ENCODE measurements at regions not wholly inside any gene's neighbourhood (a gene's known extent, or its start where the extent isn't known, plus 50 kb on each side); places are given as distances from the start of the nearest gene placed in this dataset.

DNA sequence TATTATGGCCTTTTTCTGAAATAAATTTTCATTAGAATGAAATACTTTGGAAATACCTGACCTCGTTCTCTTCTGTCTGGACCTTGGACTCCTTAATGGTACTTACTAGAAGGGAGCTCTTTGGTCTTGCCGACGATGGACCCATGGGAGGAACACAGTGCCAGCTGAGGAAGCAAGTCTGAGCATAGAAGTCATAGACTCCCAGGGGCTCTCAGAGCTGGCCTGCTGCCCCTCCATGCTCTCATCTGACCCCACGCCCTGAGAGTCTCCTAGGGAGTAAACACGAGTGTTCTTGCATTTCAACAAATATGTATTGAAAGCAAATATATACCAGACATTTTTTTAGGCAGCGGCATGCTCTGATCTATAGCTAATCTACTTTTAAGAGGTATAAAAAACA lies 87.8 kb downstream of the PLEKHG1 start:
- no peak for TF ChIP-seq POLR2A (IDR thresholded peaks at IDR 0.05)
- TF ChIP-seq POLR2AphosphoS5 (IDR thresholded peaks at IDR 0.05) = no peak
- TF ChIP-seq, protein P1, sequence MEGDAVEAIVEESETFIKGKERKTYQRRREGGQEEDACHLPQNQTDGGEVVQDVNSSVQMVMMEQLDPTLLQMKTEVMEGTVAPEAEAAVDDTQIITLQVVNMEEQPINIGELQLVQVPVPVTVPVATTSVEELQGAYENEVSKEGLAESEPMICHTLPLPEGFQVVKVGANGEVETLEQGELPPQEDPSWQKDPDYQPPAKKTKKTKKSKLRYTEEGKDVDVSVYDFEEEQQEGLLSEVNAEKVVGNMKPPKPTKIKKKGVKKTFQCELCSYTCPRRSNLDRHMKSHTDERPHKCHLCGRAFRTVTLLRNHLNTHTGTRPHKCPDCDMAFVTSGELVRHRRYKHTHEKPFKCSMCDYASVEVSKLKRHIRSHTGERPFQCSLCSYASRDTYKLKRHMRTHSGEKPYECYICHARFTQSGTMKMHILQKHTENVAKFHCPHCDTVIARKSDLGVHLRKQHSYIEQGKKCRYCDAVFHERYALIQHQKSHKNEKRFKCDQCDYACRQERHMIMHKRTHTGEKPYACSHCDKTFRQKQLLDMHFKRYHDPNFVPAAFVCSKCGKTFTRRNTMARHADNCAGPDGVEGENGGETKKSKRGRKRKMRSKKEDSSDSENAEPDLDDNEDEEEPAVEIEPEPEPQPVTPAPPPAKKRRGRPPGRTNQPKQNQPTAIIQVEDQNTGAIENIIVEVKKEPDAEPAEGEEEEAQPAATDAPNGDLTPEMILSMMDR (IDR thresholded peaks at IDR 0.05) = no peak
- no peaks in the 10 kb centered on the region for H3K9me3 ChIP-seq
- intact Hi-C loops (cut with DNase I) = no loop called here
- no peaks in the 10 kb centered on the region for H3K27me3 ChIP-seq (replicated peaks; ENCODE audit: insufficient read depth)
- H3K4me3 ChIP-seq = no peak overlapping the region
- no peak overlapping the region for H3K27ac ChIP-seq
- no peaks in the 10 kb centered on the region for H3K4me1 ChIP-seq (replicated peaks)
- WGBS = 66% methylated on average over 6 of the region's 6 CpGs
- no peaks in the 10 kb centered on the region for H3K36me3 ChIP-seq
- no peak for DNase-seq (ENCODE audit: low spot score)

DNA sequence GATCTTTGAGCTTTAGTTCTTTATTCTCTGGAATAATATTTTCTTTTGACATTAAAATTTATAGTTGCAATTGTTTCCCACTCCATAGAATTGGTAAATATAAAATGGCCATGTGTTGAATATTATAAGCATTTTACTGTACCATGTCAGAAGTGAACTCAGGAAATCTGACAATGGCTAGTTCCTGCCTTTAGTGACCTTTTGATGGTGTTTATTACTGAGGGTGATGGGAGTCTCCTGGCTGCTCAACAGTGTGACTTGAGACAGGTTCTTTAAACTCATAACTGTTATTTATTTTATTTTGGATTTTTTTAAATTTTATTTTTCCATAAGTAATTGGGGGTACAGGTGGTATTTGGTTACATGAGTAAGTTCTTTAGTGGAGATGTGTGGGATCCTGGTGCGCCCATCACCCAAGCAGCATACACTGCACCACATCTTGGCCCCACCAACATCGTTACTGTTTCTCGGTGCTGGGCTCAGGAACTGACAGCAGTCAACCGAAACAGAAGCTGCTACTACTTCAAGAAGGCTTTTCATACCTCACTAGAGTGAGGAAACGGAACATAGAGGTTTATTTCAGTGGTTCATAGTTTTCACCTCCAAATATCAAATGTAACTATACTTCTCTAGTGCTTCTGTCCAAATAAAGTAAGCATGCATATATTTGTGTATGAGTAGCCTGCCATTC lies 90.4 kb downstream of the PLEKHG1 start:
- DNase-seq (ENCODE audit: low spot score) = no peak
- H3K9me3 ChIP-seq = no peaks in the 10 kb centered on the region
- WGBS = 95% methylated on average over 5 of the region's 5 CpGs
- intact Hi-C loops (cut with DNase I) = no loop called here
- no peaks in the 10 kb centered on the region for H3K4me1 ChIP-seq (replicated peaks)
- no peaks in the 10 kb centered on the region for H3K36me3 ChIP-seq
- H3K4me3 ChIP-seq = no peak overlapping the region
- no peaks in the 10 kb centered on the region for H3K27me3 ChIP-seq (replicated peaks; ENCODE audit: insufficient read depth)
- no peak overlapping the region for H3K27ac ChIP-seq
- TF ChIP-seq POLR2AphosphoS5 (IDR thresholded peaks at IDR 0.05) (no peak), POLR2A (IDR thresholded peaks at IDR 0.05) (no peak)
- TF ChIP-seq, protein P1 (IDR thresholded peaks at IDR 0.05) = no peak

DNA sequence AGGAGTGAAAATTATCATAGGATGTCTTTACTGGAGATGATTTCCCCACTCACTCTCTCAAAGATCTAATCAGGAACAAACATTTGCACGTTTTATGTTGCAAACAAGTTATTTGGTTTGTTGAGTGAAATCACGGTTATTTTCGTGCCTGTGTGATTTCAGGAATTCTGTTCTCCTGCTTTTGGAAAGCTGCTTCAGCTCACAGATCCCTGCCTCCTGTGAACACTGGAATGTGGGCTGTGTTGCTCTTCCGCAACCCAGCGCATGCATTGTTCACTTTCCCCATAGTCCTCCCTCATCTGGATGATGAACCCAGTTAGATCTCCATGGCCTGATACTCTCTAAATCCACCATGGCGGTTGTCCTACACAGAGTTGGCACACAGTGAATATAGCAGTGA lies 91.0 kb downstream of the PLEKHG1 start:
- WGBS = 93% methylated on average over 6 of the region's 6 CpGs
- no peak overlapping the region for H3K4me3 ChIP-seq
- H3K4me1 ChIP-seq (replicated peaks) = no peaks in the 10 kb centered on the region
- no peaks in the 10 kb centered on the region for H3K9me3 ChIP-seq
- no peak for TF ChIP-seq POLR2AphosphoS5 (IDR thresholded peaks at IDR 0.05)
- TF ChIP-seq POLR2A (IDR thresholded peaks at IDR 0.05) = no peak
- TF ChIP-seq, protein P1 (IDR thresholded peaks at IDR 0.05) = no peak
- intact Hi-C loops (cut with DNase I) = no loop called here
- H3K27ac ChIP-seq = no peak overlapping the region
- H3K36me3 ChIP-seq = no peaks in the 10 kb centered on the region
- no peak for DNase-seq (ENCODE audit: low spot score)
- H3K27me3 ChIP-seq (replicated peaks; ENCODE audit: insufficient read depth) = no peaks in the 10 kb centered on the region

DNA sequence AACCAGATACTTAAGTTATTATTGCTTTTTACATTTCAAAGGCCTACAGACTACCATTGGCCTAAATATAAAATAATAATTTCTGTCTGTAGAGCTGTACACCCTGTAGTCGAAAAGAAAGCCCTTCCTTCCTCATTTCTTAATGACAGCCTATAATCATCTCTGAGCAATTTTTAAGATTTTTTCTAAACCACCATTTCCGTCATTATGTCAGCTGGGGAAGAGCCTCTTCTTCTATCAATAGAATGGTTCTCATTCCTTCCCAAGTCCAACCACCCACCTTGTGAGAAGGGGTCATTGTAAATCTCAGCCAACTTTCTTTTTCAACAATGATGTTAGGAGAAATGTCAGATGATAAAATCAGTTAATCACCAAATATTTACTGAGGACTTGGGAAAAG lies 91.8 kb downstream of the PLEKHG1 start:
- no peaks in the 10 kb centered on the region for H3K4me1 ChIP-seq (replicated peaks)
- H3K36me3 ChIP-seq = no peaks in the 10 kb centered on the region
- no peaks in the 10 kb centered on the region for H3K27me3 ChIP-seq (replicated peaks; ENCODE audit: insufficient read depth)
- no peaks in the 10 kb centered on the region for H3K9me3 ChIP-seq
- H3K4me3 ChIP-seq = no peak overlapping the region
- intact Hi-C loops (cut with DNase I) = no loop called here
- no peak overlapping the region for H3K27ac ChIP-seq
- 82% methylated on average over 2 of the region's 2 CpGs for WGBS
- no peak for DNase-seq (ENCODE audit: low spot score)
- TF ChIP-seq POLR2A (IDR thresholded peaks at IDR 0.05) (no peak), POLR2AphosphoS5 (IDR thresholded peaks at IDR 0.05) (no peak)
- TF ChIP-seq, protein P1 (IDR thresholded peaks at IDR 0.05) = no peak

DNA sequence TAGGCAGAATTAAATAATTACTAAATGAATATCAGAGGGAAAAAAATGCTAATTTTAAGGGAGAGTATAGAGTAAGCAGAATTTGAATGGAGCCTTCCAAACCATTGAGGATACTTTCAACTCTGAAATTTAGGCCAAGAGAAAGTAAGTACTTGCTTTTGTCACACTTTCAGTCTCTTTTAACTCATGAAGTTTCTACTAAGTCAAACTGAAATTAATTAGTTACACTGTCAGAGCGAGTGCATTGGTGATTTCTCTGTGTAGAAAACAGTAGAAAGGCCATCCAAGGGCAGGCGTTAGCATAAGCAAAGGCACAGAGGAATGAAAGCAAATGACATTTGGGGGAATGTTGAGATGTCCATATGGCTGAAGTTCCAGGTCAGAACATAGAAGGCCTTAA lies 92.9 kb downstream of the PLEKHG1 start:
- no peak for TF ChIP-seq POLR2AphosphoS5 (IDR thresholded peaks at IDR 0.05)
- TF ChIP-seq, protein P1 (IDR thresholded peaks at IDR 0.05) = no peak
- TF ChIP-seq POLR2A (IDR thresholded peaks at IDR 0.05) = no peak
- no peak overlapping the region for H3K27ac ChIP-seq
- intact Hi-C loops (cut with DNase I) = no loop called here
- H3K27me3 ChIP-seq (replicated peaks; ENCODE audit: insufficient read depth) = no peaks in the 10 kb centered on the region
- no peaks in the 10 kb centered on the region for H3K36me3 ChIP-seq
- H3K4me3 ChIP-seq = no peak overlapping the region
- no peaks in the 10 kb centered on the region for H3K9me3 ChIP-seq
- H3K4me1 ChIP-seq (replicated peaks) = no peaks in the 10 kb centered on the region
- DNase-seq (ENCODE audit: low spot score) = no peak
- WGBS = 100% methylated on average over 2 of the region's 2 CpGs
